MM.1S (cell line): ENCODE measurements at regions not wholly inside any gene's neighbourhood (a gene's known extent, or its start where the extent isn't known, plus 50 kb on each side); places are given as distances from the start of the nearest gene placed in this dataset.

Experiments used
- CTCF ChIP-seq: fragments of 300-600 bp; sonication (generic); IDR thresholded peaks from 2 replicates; pipeline ENCODE4 v1.5.1; 2016; ENCODE audit warnings: antibody characterized with exemption, low read length, mixed read lengths
- EZH2 ChIP-seq: fragments of 300-600 bp; sonication (generic); optimal IDR thresholded peaks from 2 replicates; pipeline ENCODE3; 2017; ENCODE audit warnings: low read depth, mild to moderate bottlenecking, antibody characterized with exemption, low read length, mixed read lengths
- EZH2phosphoT487 ChIP-seq: fragments of 300-600 bp; sonication (generic); IDR thresholded peaks from 2 replicates; pipeline ENCODE4 v1.6.1; 2018; ENCODE audit warnings: antibody characterized with exemption, low read length

GRCh38 chr20:47863981-47864380, 78.7 kb upstream of the SULF2 start:
- TF ChIP-seq EZH2, result no peak
- no peak for TF ChIP-seq EZH2phosphoT487
- TF ChIP-seq CTCF, result no peak
